Activated T-helper 17 cell treated with anti-CD3 and anti-CD28 coated beads, Interleukin-2, amount 50 U/mL, for 72 hours (primary cell): ENCODE measurements at regions not wholly inside any gene's neighbourhood (a gene's known extent, or its start where the extent isn't known, plus 50 kb on each side); places are given as distances from the start of the nearest gene placed in this dataset.

Experiments used
- ATAC-seq: fragments of 150-1000 bp; cut with Tn5 transposase; replicated peaks from 2 replicates; pipeline ENCODE4 v1.10.0; 2021; ENCODE audit warnings: mild to moderate bottlenecking, moderate library complexity
- H3K27ac Mint-ChIP-seq: one replicate; pipeline ENCODE4 v1.8.0; 2022; ENCODE audit warnings: mixed read lengths
- H3K27me3 Mint-ChIP-seq: one replicate; pipeline ENCODE4 v1.8.0; 2022; ENCODE audit warnings: mixed read lengths
- H3K36me3 Mint-ChIP-seq: one replicate; pipeline ENCODE4 v1.8.0; 2022; ENCODE audit warnings: low read depth, mild to moderate bottlenecking, mixed read lengths
- H3K4me1 Mint-ChIP-seq: one replicate; pipeline ENCODE4 v1.8.0; 2022; ENCODE audit warnings: mixed read lengths
- H3K4me3 Mint-ChIP-seq: one replicate; pipeline ENCODE4 v1.8.0; 2022; ENCODE audit warnings: mild to moderate bottlenecking, mixed read lengths
- H3K9me3 Mint-ChIP-seq: one replicate; pipeline ENCODE4 v1.8.0; 2022; ENCODE audit warnings: mixed read lengths

DNA sequence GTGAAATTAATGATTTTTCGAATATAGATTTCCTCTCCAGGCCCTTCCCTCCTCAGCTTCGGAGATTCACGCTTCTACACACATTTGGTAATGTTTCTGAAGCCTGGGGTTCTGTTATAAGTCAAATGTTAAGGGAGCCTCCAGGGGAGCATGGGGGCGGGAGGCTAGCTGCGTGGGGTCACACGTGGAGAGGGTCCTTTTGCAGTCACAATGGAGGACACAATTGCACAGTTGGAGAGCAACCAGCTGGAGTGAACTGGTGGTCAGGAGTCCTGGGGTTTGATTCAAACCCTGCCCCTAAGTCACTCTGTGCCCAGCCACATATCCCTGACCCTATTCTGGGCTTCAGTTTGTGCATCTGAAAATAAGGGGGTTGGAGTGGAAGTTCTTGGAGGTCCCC is 481.4 kb downstream of the CDK5RAP2 start:
- Mint-ChIP-seq H3K9me3 (peaks cover 3% of the 10 kb centered on the region), H3K27me3 (peaks cover under 1% of the 10 kb centered on the region), H3K4me3 (no peak overlapping the region), H3K27ac (no peak overlapping the region), H3K36me3 (no peaks in the 10 kb centered on the region), H3K4me1 (no peaks in the 10 kb centered on the region)
- no peak for ATAC-seq

DNA sequence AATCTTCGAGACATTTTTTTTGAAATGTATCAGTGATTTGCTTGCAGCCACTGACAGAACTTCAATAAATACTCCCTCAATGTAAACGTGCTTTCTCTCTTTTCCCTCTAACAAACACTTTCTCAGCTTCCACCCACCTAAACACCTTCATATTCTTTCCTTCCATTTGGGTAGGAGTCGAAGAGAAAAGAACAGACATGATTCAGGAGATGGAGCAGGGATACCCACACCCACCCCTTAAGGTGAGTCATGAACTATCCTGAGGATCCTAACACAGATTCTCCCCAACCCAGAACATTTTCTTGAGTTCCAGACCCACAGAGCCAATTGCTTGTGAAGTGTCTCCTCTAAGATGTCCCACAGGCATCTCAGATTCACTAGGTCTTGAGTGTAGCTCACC is 488.8 kb downstream of the CDK5RAP2 start:
- no peak overlapping the region for H3K4me3 Mint-ChIP-seq
- ATAC-seq, result no peak
- H3K4me1 Mint-ChIP-seq, result no peaks in the 10 kb centered on the region
- H3K36me3 Mint-ChIP-seq, result no peaks in the 10 kb centered on the region
- H3K27ac Mint-ChIP-seq, result no peak overlapping the region
- peaks cover 10% of the 10 kb centered on the region for H3K9me3 Mint-ChIP-seq
- peaks cover 9% of the 10 kb centered on the region for H3K27me3 Mint-ChIP-seq

GRCh38 chr9:120080849-120081248 is 499.1 kb downstream of the CDK5RAP2 start:
- Mint-ChIP-seq H3K4me3 (no peak overlapping the region), H3K9me3 (peaks cover 5% of the 10 kb centered on the region), H3K4me1 (no peaks in the 10 kb centered on the region), H3K27me3 (peaks cover 7% of the 10 kb centered on the region), H3K36me3 (no peaks in the 10 kb centered on the region), H3K27ac (no peak overlapping the region)
- no peak for ATAC-seq

GRCh38 chr9:120078112-120078511 is 501.9 kb downstream of the CDK5RAP2 start:
- H3K36me3 Mint-ChIP-seq, result no peaks in the 10 kb centered on the region
- H3K9me3 Mint-ChIP-seq, result peaks cover 3% of the 10 kb centered on the region
- peaks cover 11% of the 10 kb centered on the region for H3K27me3 Mint-ChIP-seq
- no peak overlapping the region for H3K4me3 Mint-ChIP-seq
- H3K27ac Mint-ChIP-seq, result no peak overlapping the region
- ATAC-seq, result no peak
- H3K4me1 Mint-ChIP-seq, result no peaks in the 10 kb centered on the region

GRCh38 chr9:120071760-120072159 is 508.2 kb downstream of the CDK5RAP2 start:
- no peaks in the 10 kb centered on the region for H3K4me1 Mint-ChIP-seq
- H3K36me3 Mint-ChIP-seq, result no peaks in the 10 kb centered on the region
- no peak overlapping the region for H3K4me3 Mint-ChIP-seq
- no peak for ATAC-seq
- H3K9me3 Mint-ChIP-seq, result peaks cover 3% of the 10 kb centered on the region
- H3K27ac Mint-ChIP-seq, result no peak overlapping the region
- peaks cover 5% of the 10 kb centered on the region for H3K27me3 Mint-ChIP-seq

DNA sequence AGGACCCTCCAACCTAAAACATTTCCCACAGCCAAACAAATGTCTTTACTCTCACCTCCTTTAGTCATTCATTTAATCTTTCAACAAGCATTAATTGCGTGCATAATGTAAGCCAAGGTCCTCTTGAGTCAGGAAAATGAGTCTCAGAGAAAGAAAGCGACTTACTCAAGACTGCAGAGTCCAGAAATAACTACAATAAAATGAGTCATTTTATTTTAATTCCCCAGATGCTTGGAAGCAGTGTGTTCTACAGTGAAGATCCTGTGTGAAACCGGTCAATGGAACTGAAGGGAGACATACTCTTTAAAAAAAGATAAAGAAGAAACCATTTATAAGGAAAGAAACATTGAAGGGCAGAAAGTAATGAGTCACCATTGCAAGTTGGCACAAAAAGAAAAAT is 513.7 kb downstream of the CDK5RAP2 start:
- H3K9me3 Mint-ChIP-seq, result no peaks in the 10 kb centered on the region
- H3K36me3 Mint-ChIP-seq, result no peaks in the 10 kb centered on the region
- ATAC-seq, result no peak
- H3K27ac Mint-ChIP-seq, result no peak overlapping the region
- H3K4me3 Mint-ChIP-seq, result no peak overlapping the region
- no peaks in the 10 kb centered on the region for H3K27me3 Mint-ChIP-seq
- H3K4me1 Mint-ChIP-seq, result no peaks in the 10 kb centered on the region

GRCh38 chr9:120065151-120065550 is 514.8 kb downstream of the CDK5RAP2 start:
- Mint-ChIP-seq H3K27ac (no peak overlapping the region), H3K4me3 (no peak overlapping the region), H3K36me3 (no peaks in the 10 kb centered on the region)

DNA sequence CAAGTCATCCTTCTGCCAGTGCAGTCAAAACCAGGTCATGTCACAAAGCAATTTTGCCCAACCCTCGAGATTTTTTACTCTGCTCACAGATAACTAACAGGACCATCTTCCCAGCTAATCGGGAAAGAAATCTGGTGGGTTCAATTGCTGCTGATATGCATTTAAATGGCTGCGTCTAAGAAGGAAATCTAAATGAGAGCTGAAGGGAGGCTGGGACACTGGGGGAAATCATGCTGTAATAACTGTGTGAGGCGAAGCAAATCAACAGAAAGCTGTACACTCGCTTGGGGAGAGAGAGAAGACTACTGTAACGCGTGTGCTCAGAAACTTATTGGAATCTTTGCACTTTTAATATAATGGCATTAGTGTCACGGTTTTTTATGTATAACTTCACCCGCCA is 535.0 kb downstream of the CDK5RAP2 start:
- no peak overlapping the region for H3K27ac Mint-ChIP-seq
- peaks cover 6% of the 10 kb centered on the region for H3K27me3 Mint-ChIP-seq
- no peaks in the 10 kb centered on the region for H3K36me3 Mint-ChIP-seq
- no peaks in the 10 kb centered on the region for H3K4me1 Mint-ChIP-seq
- H3K9me3 Mint-ChIP-seq, result peaks cover 10% of the 10 kb centered on the region
- ATAC-seq, result no peak
- H3K4me3 Mint-ChIP-seq, result no peak overlapping the region

More at GRCh38 chr9:120065151-120065550, 514.8 kb downstream of the CDK5RAP2 start:
- no peaks in the 10 kb centered on the region for H3K9me3 Mint-ChIP-seq
- ATAC-seq, result no peak
- no peaks in the 10 kb centered on the region for H3K4me1 Mint-ChIP-seq
- no peaks in the 10 kb centered on the region for H3K27me3 Mint-ChIP-seq

DNA sequence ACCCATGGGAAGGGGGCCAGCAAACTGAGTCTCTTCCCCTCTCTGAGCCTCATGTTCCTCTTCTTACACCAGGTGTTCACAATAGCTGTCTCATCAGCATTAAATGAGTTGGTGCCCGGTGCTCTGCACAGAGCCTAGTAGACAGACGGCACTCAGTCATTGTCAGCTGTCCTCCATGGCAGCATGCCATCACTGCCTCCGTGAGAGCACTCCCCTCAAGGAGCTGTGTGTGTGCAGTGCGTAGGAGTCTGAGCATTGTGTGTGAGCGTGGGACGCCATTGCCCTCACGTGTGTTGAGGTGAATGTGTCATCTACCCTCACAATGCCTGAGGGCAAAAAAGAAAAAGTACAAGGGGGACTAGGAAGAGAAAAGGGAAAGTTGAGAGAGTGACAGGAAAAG is 536.5 kb downstream of the CDK5RAP2 start:
- H3K27ac Mint-ChIP-seq, result no peak overlapping the region
- no peaks in the 10 kb centered on the region for H3K36me3 Mint-ChIP-seq
- peaks cover 6% of the 10 kb centered on the region for H3K27me3 Mint-ChIP-seq
- no peaks in the 10 kb centered on the region for H3K4me1 Mint-ChIP-seq
- no peak for ATAC-seq
- peaks cover 10% of the 10 kb centered on the region for H3K9me3 Mint-ChIP-seq
- no peak overlapping the region for H3K4me3 Mint-ChIP-seq

DNA sequence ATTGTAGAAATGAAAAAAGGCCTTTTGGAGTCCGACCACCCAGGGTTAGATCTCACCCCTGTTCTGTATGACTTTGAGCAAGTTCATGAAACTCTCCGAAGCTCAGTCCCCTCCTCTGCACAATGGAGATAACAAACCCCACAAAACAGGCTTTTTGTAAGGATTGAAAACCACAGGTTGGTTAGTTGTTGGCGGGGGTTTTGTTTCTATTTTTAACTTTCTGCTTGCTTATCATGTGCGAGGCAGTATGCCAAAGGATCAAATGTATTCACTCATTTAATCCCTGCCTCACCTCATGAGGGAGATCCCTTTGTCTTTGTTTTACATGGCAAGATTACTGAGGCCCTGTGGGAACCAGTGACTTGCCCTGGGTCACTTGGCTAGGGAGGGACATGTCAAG is 539.1 kb downstream of the CDK5RAP2 start:
- Mint-ChIP-seq H3K4me1 (no peaks in the 10 kb centered on the region), H3K36me3 (no peaks in the 10 kb centered on the region), H3K9me3 (peaks cover 7% of the 10 kb centered on the region), H3K27me3 (peaks cover 6% of the 10 kb centered on the region), H3K27ac (no peak overlapping the region), H3K4me3 (no peak overlapping the region)
- ATAC-seq, result no peak

GRCh38 chr9:120038342-120038741 is 541.6 kb downstream of the CDK5RAP2 start:
- no peaks in the 10 kb centered on the region for H3K27me3 Mint-ChIP-seq

DNA sequence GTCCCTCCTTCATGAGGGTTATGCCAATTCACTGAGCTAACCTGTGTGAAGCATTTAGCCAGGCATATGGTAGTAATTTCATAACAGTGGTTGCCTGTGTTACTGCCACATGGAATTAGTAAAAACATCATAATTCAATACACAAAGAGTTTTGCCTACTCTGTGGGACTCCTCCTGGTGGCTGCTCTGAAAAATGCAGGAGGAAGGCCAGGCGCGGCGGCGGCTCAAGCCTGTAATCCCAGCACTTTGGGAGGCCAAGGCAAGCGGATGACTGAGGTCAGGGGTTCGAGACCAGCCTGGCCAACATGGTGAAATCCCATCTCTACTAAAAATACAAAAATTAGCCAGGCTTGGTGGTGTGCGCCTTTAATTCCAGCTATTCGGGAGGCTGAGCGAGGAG is 547.3 kb downstream of the CDK5RAP2 start:
- Mint-ChIP-seq H3K27me3 (no peaks in the 10 kb centered on the region), H3K4me1 (no peaks in the 10 kb centered on the region), H3K27ac (no peak overlapping the region), H3K9me3 (peaks cover 3% of the 10 kb centered on the region), H3K36me3 (no peaks in the 10 kb centered on the region), H3K4me3 (no peak overlapping the region)
- no peak for ATAC-seq

More at GRCh38 chr9:120038342-120038741, 541.6 kb downstream of the CDK5RAP2 start:
- no peak overlapping the region for H3K27ac Mint-ChIP-seq
- no peak for ATAC-seq
- no peak overlapping the region for H3K4me3 Mint-ChIP-seq
- no peaks in the 10 kb centered on the region for H3K36me3 Mint-ChIP-seq
- H3K9me3 Mint-ChIP-seq, result no peaks in the 10 kb centered on the region
- H3K4me1 Mint-ChIP-seq, result no peaks in the 10 kb centered on the region

GRCh38 chr9:120030847-120031246 is 549.1 kb downstream of the CDK5RAP2 start:
- Mint-ChIP-seq H3K27ac (no peak overlapping the region), H3K36me3 (no peaks in the 10 kb centered on the region)

GRCh38 chr9:120018550-120018949 is 561.4 kb downstream of the CDK5RAP2 start:
- H3K9me3 Mint-ChIP-seq, result peaks cover 13% of the 10 kb centered on the region
- ATAC-seq, result no peak
- no peak overlapping the region for H3K4me3 Mint-ChIP-seq
- no peaks in the 10 kb centered on the region for H3K27me3 Mint-ChIP-seq
- H3K36me3 Mint-ChIP-seq, result no peaks in the 10 kb centered on the region
- H3K27ac Mint-ChIP-seq, result no peak overlapping the region
- no peaks in the 10 kb centered on the region for H3K4me1 Mint-ChIP-seq

More at GRCh38 chr9:120030847-120031246, 549.1 kb downstream of the CDK5RAP2 start:
- Mint-ChIP-seq H3K4me1 (no peaks in the 10 kb centered on the region), H3K27me3 (no peaks in the 10 kb centered on the region), H3K4me3 (no peak overlapping the region), H3K9me3 (peaks cover 3% of the 10 kb centered on the region)
- no peak for ATAC-seq

DNA sequence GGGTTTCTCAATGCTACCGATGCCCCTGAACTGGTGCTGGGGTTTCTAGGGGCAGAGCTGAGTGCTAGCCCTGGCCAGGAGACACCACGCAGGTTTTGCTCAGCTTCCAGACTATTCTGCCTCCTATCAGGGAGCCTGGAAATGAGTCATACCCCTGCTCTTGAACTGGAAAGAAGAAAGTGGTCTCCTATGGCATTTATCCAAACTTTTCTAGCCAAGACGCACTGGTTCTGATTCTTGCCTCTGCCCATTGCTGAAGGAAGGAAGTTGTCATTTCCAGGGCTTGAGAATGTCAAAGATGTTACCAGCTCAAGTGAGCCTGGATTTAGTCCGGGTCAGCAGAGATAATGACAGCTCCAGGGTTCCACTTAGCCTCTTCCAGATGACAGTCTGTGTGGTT is 561.9 kb downstream of the CDK5RAP2 start:
- Mint-ChIP-seq H3K9me3 (peaks cover 8% of the 10 kb centered on the region), H3K4me1 (no peaks in the 10 kb centered on the region), H3K27ac (no peak overlapping the region), H3K36me3 (no peaks in the 10 kb centered on the region), H3K4me3 (no peak overlapping the region), H3K27me3 (no peaks in the 10 kb centered on the region)
- no peak for ATAC-seq

DNA sequence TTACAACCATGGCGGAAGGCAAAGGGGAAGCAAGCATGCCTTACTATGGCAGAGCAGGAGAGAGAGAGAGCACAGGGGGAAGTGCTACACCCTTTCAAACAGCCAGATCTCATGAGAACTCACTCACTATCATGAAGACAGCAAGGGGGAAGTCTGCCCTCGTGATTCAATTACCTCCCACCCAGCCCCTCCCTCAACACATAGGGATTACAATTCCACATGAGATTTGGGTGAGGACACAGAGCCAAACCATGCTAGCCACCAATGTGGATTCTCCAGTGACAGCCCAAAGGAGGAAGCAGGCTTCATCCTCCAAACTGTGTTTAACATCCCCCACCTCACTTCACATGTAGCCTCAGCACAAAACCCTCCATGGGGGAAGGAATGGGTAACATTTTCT is 563.7 kb downstream of the CDK5RAP2 start:
- no peak for ATAC-seq
- no peaks in the 10 kb centered on the region for H3K4me1 Mint-ChIP-seq
- no peaks in the 10 kb centered on the region for H3K36me3 Mint-ChIP-seq
- no peak overlapping the region for H3K27ac Mint-ChIP-seq
- no peak overlapping the region for H3K4me3 Mint-ChIP-seq
- H3K27me3 Mint-ChIP-seq, result no peaks in the 10 kb centered on the region
- H3K9me3 Mint-ChIP-seq, result peaks cover 7% of the 10 kb centered on the region
